Pancreas (tissue), 10 donors: ENCODE measurements at regions not wholly inside any gene's neighbourhood (a gene's known extent, or its start where the extent isn't known, plus 50 kb on each side); places are given as distances from the start of the nearest gene placed in this dataset.

ENCODE experiments used
- ATAC-seq, 4 donors: fragments of 200-7000 bp; cut with Tn5 transposase; one replicate each; pipeline versions ENCODE4 v1.8.0 to v1.9.1; 2020; ENCODE audit warnings: mild to moderate bottlenecking in 4 of 4, moderate library complexity in 4 of 4
- DNase-seq, 6 donors: peaks; one replicate each; pipeline ENCODE4 v3.0.0-alpha.2; 2020
- FAIRE-seq: peaks from 2 replicates; lab custom pipeline; 2012; peaks lifted over from hg19 to GRCh38; lab: Jason Lieb, UNC
- H3K27ac ChIP-seq, 4 donors: fragments of 200-600 bp; sonication (generic); 1 replicate in 3 of 4; 2 replicates in 1 of 4; pipeline versions ENCODE4 v1.5.0 to v1.8.0; 2020
- H3K27me3 ChIP-seq, 4 donors: fragments of 200-600 bp; one replicate each; pipeline ENCODE4 v1.8.0; 2021
- H3K36me3 ChIP-seq, 3 donors: fragments of 200-600 bp; sonication (generic) in 1 of 3; one replicate each; pipeline versions ENCODE4 v1.5.0 to v1.8.0; 2020 to 2021
- H3K4me1 ChIP-seq, 3 donors: fragments of 200-600 bp; one replicate each; pipeline ENCODE4 v1.8.0; 2021
- H3K4me3 ChIP-seq, 4 donors: fragments of 200-600 bp; sonication (generic) in 2 of 4; one replicate each; pipeline versions ENCODE4 v1.5.0 to v1.8.0; 2020 to 2021
- H3K9me3 ChIP-seq, 4 donors: fragments of 200-600 bp; one replicate each; pipeline ENCODE4 v1.8.0; 2021
- WGBS, 2 donors: extraction: QIAGEN DNeasy Blood & Tissue Kit; methylation state at CpG; one replicate each; pipeline ENCODE4 v1.1.7; 2013; 5-methylcytosine and 5-hydroxymethylcytosine counted together
- intact Hi-C, 3 donors: fragments of 100-400 bp; cut with DNase I; formaldehyde crosslinking; loops; one replicate each; pipeline versions ENCODE4 v1.11.1 to v1.14.2; 2022
- TF ChIP-seq, protein P1 (sequence below), 4 donors: fragments of 200-600 bp; sonication (generic) in 3 of 4; IDR thresholded peaks; one replicate each; pipeline versions ENCODE4 v1.5.0 to v1.8.0; 2021; ENCODE audit warnings: antibody characterized with exemption in 4 of 4
- donor health status: healthy with polysubstance abuse.
- donor health status: DM: no; HTN: no; CAD: no; lungs with moderate emphysema.
- donor health status: DM: no; HTN: no; CAD: no.
- donor health status: control.
- donor health status: control.
- donor health status: Bipolar disorder and iron deficiency.
- donor health status: DM: yes; HTN: yes; CAD: no.
- donor health status: DM: no; HTN: no; CAD: no.
- donor health status: DM: no; HTN: no; CAD: no.
- donor health status: DM: yes; HTN: yes; CAD: no.

DNA sequence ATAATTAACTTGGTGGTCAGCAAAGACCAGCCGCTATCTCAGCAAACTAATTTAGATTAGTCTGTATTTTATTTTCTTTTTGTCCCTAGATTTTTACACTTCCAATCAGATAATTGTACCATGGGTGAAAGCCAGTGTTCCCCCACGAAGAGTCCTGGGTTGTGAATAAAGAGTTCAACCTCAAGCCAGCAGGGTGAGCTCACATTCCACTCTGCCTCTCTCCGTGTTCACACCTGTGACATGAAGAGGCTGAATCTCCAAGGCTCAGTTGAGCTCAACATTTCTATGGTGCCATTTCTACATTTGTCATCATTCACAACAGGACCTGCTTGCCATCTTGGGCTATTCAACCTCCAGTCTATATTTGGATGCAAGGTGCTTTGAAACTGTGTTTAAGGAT lies 771.5 kb downstream of the GALR1 start:
- WGBS, 2 donors = 34 to 35% methylated on average over 3 of the region's 3 CpGs
- FAIRE-seq (no peak), DNase-seq (no peak)

GRCh38 chr18:78031589-78031988 lies 781.9 kb downstream of the GALR1 start:
- Histone ChIP-seq H3K4me1 (no peaks in the 10 kb centered on the region), H3K27ac (no peak overlapping the region), H3K27me3 (no peaks in the 10 kb centered on the region), H3K9me3 (no peaks in the 10 kb centered on the region), H3K4me3 (no peak overlapping the region), H3K36me3 (no peaks in the 10 kb centered on the region)
- no peak for ATAC-seq
- TF ChIP-seq, protein P1, sequence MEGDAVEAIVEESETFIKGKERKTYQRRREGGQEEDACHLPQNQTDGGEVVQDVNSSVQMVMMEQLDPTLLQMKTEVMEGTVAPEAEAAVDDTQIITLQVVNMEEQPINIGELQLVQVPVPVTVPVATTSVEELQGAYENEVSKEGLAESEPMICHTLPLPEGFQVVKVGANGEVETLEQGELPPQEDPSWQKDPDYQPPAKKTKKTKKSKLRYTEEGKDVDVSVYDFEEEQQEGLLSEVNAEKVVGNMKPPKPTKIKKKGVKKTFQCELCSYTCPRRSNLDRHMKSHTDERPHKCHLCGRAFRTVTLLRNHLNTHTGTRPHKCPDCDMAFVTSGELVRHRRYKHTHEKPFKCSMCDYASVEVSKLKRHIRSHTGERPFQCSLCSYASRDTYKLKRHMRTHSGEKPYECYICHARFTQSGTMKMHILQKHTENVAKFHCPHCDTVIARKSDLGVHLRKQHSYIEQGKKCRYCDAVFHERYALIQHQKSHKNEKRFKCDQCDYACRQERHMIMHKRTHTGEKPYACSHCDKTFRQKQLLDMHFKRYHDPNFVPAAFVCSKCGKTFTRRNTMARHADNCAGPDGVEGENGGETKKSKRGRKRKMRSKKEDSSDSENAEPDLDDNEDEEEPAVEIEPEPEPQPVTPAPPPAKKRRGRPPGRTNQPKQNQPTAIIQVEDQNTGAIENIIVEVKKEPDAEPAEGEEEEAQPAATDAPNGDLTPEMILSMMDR (IDR thresholded peaks at IDR 0.05) = no peak
- 62 to 65% methylated on average over 6 of the region's 6 CpGs for WGBS, 2 donors
- DNase-seq = no peak
- FAIRE-seq = no peak
- intact Hi-C loops = no loop called here

More for the DNA sequence above, 771.5 kb downstream of the GALR1 start:
- ATAC-seq = no peak
- Histone ChIP-seq H3K27me3 (peaks cover 0 to 6% (median 2%) of the 10 kb centered on the region in 4 donors), H3K36me3 (no peaks in the 10 kb centered on the region), H3K4me3 (no peak overlapping the region), H3K27ac (no peak overlapping the region), H3K4me1 (no peaks in the 10 kb centered on the region), H3K9me3 (no peaks in the 10 kb centered on the region)
- TF ChIP-seq, protein P1 (IDR thresholded peaks at IDR 0.05) = no peak
- intact Hi-C loops = no loop called here

GRCh38 chr18:78031991-78032390 lies 782.3 kb downstream of the GALR1 start:
- Histone ChIP-seq H3K27ac (no peak overlapping the region), H3K36me3 (no peaks in the 10 kb centered on the region), H3K27me3 (no peaks in the 10 kb centered on the region), H3K4me3 (no peak overlapping the region), H3K9me3 (no peaks in the 10 kb centered on the region), H3K4me1 (no peaks in the 10 kb centered on the region)
- intact Hi-C loops = no loop called here
- WGBS, 2 donors = 64 to 74% methylated on average over 8 of the region's 8 CpGs
- DNase-seq = no peak
- no peak for FAIRE-seq
- TF ChIP-seq, protein P1 (IDR thresholded peaks at IDR 0.05) = no peak
- no peak for ATAC-seq

- H3K27ac ChIP-seq = no peak overlapping the region
- intact Hi-C loops = no loop called here
- no peaks in the 10 kb centered on the region for H3K4me1 ChIP-seq
- ATAC-seq (no peak), FAIRE-seq (no peak), DNase-seq (no peak)
- no peak overlapping the region for H3K4me3 ChIP-seq
- WGBS, 2 donors = 60 to 62% methylated on average over 6 of the region's 6 CpGs
- no peaks in the 10 kb centered on the region for H3K9me3 ChIP-seq
- H3K27me3 ChIP-seq = no peaks in the 10 kb centered on the region
- H3K36me3 ChIP-seq = no peaks in the 10 kb centered on the region
- TF ChIP-seq, protein P1 (IDR thresholded peaks at IDR 0.05) = no peak
These were observed 782.9 kb downstream of the GALR1 start for GRCh38 chr18:78032574-78032973.

DNA sequence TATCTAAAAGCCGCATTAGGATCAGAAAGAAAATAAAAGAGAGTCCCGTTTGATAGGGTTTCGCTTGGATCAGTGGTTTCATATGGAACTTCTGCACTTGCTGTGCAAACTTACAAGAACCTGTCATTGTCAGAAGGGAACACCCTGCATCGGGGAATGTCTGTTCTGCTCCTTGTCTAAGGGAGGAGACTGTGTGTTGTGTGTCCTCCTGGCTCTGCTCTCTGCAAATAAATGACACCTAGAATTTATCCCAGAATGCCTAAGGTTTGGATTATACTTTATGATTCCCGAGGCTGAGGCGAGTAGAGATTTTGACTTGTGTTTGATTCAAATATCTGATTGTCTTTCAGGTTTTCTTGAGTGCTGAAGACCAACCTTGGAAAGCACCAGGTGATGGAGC lies 785.1 kb downstream of the GALR1 start:
- Histone ChIP-seq H3K9me3 (no peaks in the 10 kb centered on the region), H3K27me3 (no peaks in the 10 kb centered on the region), H3K27ac (no peak overlapping the region), H3K36me3 (no peaks in the 10 kb centered on the region), H3K4me1 (no peaks in the 10 kb centered on the region), H3K4me3 (no peak overlapping the region)
- FAIRE-seq = no peak
- no peak for ATAC-seq
- TF ChIP-seq, protein P1 (IDR thresholded peaks at IDR 0.05) = no peak
- 61 to 69% methylated on average over 6 of the region's 6 CpGs for WGBS, 2 donors
- intact Hi-C loops = no loop called here
- DNase-seq = no peak
